H1 (cell line): ENCODE measurements at regions not wholly inside any gene's neighbourhood (a gene's known extent, or its start where the extent isn't known, plus 50 kb on each side); places are given as distances from the start of the nearest gene placed in this dataset.

Source experiments
- CTCF ChIA-PET: fragments of 300-600 bp; sonication (Branson Sonifier 250); formaldehyde crosslinking; loops from one replicate; lab custom pipeline; 2021; ENCODE audit not compliant: partially characterized antibody; lab: Charles Lee
- POLR2A ChIA-PET: fragments of 300-600 bp; sonication (Branson Sonifier 250); formaldehyde crosslinking; loops from one replicate; lab custom pipeline; 2021; ENCODE audit warnings: inconsistent platforms; ENCODE audit not compliant: partially characterized antibody; lab: Charles Lee
- DNase-seq, 2 experiments: peaks; one replicate each; pipeline versions ENCODE4 v3.0.0 to v3.0.0-alpha.2; 2010 to 2022; ENCODE audit warnings: low spot score in 2 of 2, low read depth in 1 of 2, mixed read lengths in 1 of 2
- FAIRE-seq: peaks from 2 replicates; lab custom pipeline; 2011; peaks lifted over from hg19 to GRCh38; lab: Jason Lieb, UNC
- H2AFZ ChIP-seq: 2 replicates; pipeline ENCODE4 v1.8.1; 2012; ENCODE audit warnings: low read length, inconsistent platforms
- H2AK5ac ChIP-seq: 2 replicates; pipeline ENCODE4 v1.6.1; 2013; ENCODE audit warnings: low read depth, low read length
- H2BK120ac ChIP-seq: replicated peaks from 2 replicates; pipeline ENCODE3; 2013; ENCODE audit warnings: low read depth, low read length, inconsistent platforms
- H2BK12ac ChIP-seq: 2 replicates; pipeline ENCODE4 v1.6.1; 2013; ENCODE audit warnings: low read depth, low read length
- H2BK15ac ChIP-seq: 2 replicates; pipeline ENCODE4 v1.6.1; 2013; ENCODE audit warnings: low read length
- H2BK20ac ChIP-seq: 2 replicates; pipeline ENCODE4 v1.6.1; 2013; ENCODE audit warnings: low read length
- H2BK5ac ChIP-seq: 2 replicates; pipeline ENCODE4 v1.6.1; 2013; ENCODE audit warnings: low read depth, low read length
- H3K14ac ChIP-seq: 2 replicates; pipeline ENCODE4 v1.6.1; 2013; ENCODE audit warnings: inconsistent platforms; ENCODE audit not compliant: insufficient read length
- H3K18ac ChIP-seq: 2 replicates; pipeline ENCODE4 v1.6.1; 2013; ENCODE audit warnings: low read length; ENCODE audit errors: extremely low read depth
- H3K23ac ChIP-seq: 2 replicates; pipeline ENCODE4 v1.6.1; 2013; ENCODE audit warnings: inconsistent platforms; ENCODE audit not compliant: insufficient read length
- H3K23me2 ChIP-seq: 2 replicates; pipeline ENCODE4 v1.6.1; 2013; ENCODE audit warnings: low read depth, low read length
- H3K27ac ChIP-seq: 2 replicates; pipeline ENCODE4 v1.6.1; 2011; ENCODE audit warnings: low read depth, low read length, inconsistent platforms
- H3K27me3 ChIP-seq, 4 experiments: replicated peaks in 1 of 4; 1 replicate in 1 of 4; 2 replicates in 3 of 4; pipeline versions ENCODE4 v1.6.1 to v1.8.1; 2011 to 2013; ENCODE audit warnings: low read length in 3 of 4, mild to moderate bottlenecking in 3 of 4, inconsistent platforms in 2 of 4, mixed read lengths in 2 of 4, moderate library complexity in 1 of 4; ENCODE audit not compliant: control insufficient read depth in 3 of 4, insufficient read depth in 3 of 4; ENCODE audit errors: extremely low read depth in 1 of 4
- H3K36me3 ChIP-seq, 4 experiments: 2 replicates each; pipeline versions ENCODE4 v1.6.1 to v1.8.1; 2011 to 2013; ENCODE audit warnings: mild to moderate bottlenecking in 4 of 4, low read length in 3 of 4, moderate library complexity in 2 of 4, control low read depth in 1 of 4, inconsistent platforms in 1 of 4; ENCODE audit not compliant: insufficient read depth in 4 of 4, control insufficient read depth in 2 of 4
- H3K4ac ChIP-seq: replicated peaks from 2 replicates; pipeline ENCODE3; 2013; ENCODE audit warnings: low read length, low read depth, mixed read lengths, inconsistent platforms; ENCODE audit not compliant: insufficient read length
- H3K4me1 ChIP-seq, 4 experiments: replicated peaks in 1 of 4; 1 replicate in 1 of 4; 2 replicates in 3 of 4; pipeline versions ENCODE4 v1.6.1 to v1.8.1; 2011 to 2013; ENCODE audit warnings: low read length in 3 of 4, inconsistent platforms in 2 of 4, mixed read lengths in 1 of 4; ENCODE audit not compliant: insufficient read depth in 4 of 4, control insufficient read depth in 3 of 4
- H3K4me2 ChIP-seq, 2 experiments: 2 replicates each; pipeline versions ENCODE4 v1.6.1 to v1.8.1; 2011 to 2013; ENCODE audit warnings: low read depth in 2 of 2, low read length in 2 of 2, control low read depth in 1 of 2, inconsistent platforms in 1 of 2, mild to moderate bottlenecking in 1 of 2; ENCODE audit not compliant: insufficient read depth in 1 of 2
- H3K4me3 ChIP-seq, 4 experiments: fragments of 200-600, 300-600 bp in 1 of 4; sonication (generic), shearing (Covaris generic), sonication (Bioruptor Twin) in 1 of 4; 2 replicates each; pipeline versions ENCODE4 v1.5.1 to v1.8.1; 2011 to 2016; ENCODE audit warnings: low read length in 4 of 4, low read depth in 3 of 4, control low read depth in 2 of 4, inconsistent platforms in 2 of 4, mild to moderate bottlenecking in 2 of 4, mixed read lengths in 1 of 4, moderate library complexity in 1 of 4; ENCODE audit not compliant: insufficient read depth in 2 of 4; ENCODE audit errors: extremely low read depth in 1 of 4
- H3K56ac ChIP-seq: replicated peaks from 2 replicates; pipeline ENCODE3; 2013; ENCODE audit warnings: low read depth, mild to moderate bottlenecking, mixed read lengths, low read length, inconsistent platforms; ENCODE audit not compliant: insufficient read length
- H3K79me1 ChIP-seq: 2 replicates; pipeline ENCODE4 v1.6.1; 2013; ENCODE audit warnings: low read depth, low read length, control low read depth
- H3K79me2 ChIP-seq, 2 experiments: 2 replicates each; pipeline versions ENCODE4 v1.6.1 to v1.8.1; 2012 to 2013; ENCODE audit warnings: low read length in 2 of 2, mild to moderate bottlenecking in 2 of 2, inconsistent platforms in 1 of 2; ENCODE audit not compliant: insufficient read depth in 2 of 2, control insufficient read depth in 1 of 2
- H3K9ac ChIP-seq, 4 experiments: replicated peaks in 1 of 4; 1 replicate in 1 of 4; 2 replicates in 3 of 4; pipeline versions ENCODE4 v1.6.1 to v1.8.1; 2011 to 2013; ENCODE audit warnings: low read depth in 3 of 4, low read length in 3 of 4, control low read depth in 2 of 4, mild to moderate bottlenecking in 2 of 4, moderate library complexity in 2 of 4, inconsistent platforms in 1 of 4; ENCODE audit errors: extremely low read depth in 1 of 4
- H3K9me3 ChIP-seq, 2 experiments: 2 replicates each; pipeline versions ENCODE4 v1.6.1 to v1.8.1; 2012 to 2013; ENCODE audit warnings: mild to moderate bottlenecking in 2 of 2, moderate library complexity in 2 of 2, control low read depth in 1 of 2, inconsistent platforms in 1 of 2, low read depth in 1 of 2, low read length in 1 of 2, mixed read lengths in 1 of 2; ENCODE audit not compliant: insufficient read depth in 2 of 2
- H4K20me1 ChIP-seq, 2 experiments: replicated peaks in 1 of 2; 2 replicates each; pipeline versions ENCODE3 to v1.8.1; 2011 to 2013; ENCODE audit warnings: inconsistent platforms in 2 of 2, low read length in 2 of 2, mild to moderate bottlenecking in 1 of 2; ENCODE audit not compliant: insufficient read depth in 2 of 2, control insufficient read depth in 1 of 2
- H4K5ac ChIP-seq: 2 replicates; pipeline ENCODE4 v1.6.1; 2013; ENCODE audit warnings: low read length, low read depth, mixed read lengths, inconsistent platforms; ENCODE audit not compliant: insufficient read length
- H4K8ac ChIP-seq: 2 replicates; pipeline ENCODE4 v1.8.0; 2013; ENCODE audit warnings: mild to moderate bottlenecking, moderate library complexity, low read length, inconsistent platforms; ENCODE audit not compliant: insufficient read depth; ENCODE audit errors: extremely low read depth
- H4K91ac ChIP-seq: replicated peaks from 2 replicates; pipeline ENCODE3; 2013; ENCODE audit warnings: low read length, mixed read lengths, inconsistent platforms; ENCODE audit not compliant: insufficient read length
- CEBPB ChIP-seq: IDR thresholded peaks from 2 replicates; pipeline ENCODE4 v1.6.1; 2012; ENCODE audit warnings: low read depth, low read length
- JUN ChIP-seq: IDR thresholded peaks from 2 replicates; pipeline ENCODE4 v1.6.1; 2011; ENCODE audit warnings: low read depth, mild to moderate bottlenecking, improper control_type of control experiment, low read length
- POU5F1 ChIP-seq: IDR thresholded peaks from 2 replicates; pipeline ENCODE4 v1.6.1; 2011; ENCODE audit warnings: low read depth, mild to moderate bottlenecking, low read length, moderate library complexity
- SIRT6 ChIP-seq: IDR thresholded peaks from one replicate; pipeline ENCODE4 v1.7.1; 2012; ENCODE audit warnings: low read length, inconsistent platforms
- WGBS, 2 experiments: shearing (Covaris generic) in 1 of 2; methylation state at CpG; one replicate each; pipeline versions ENCODE4 v1.1.6 to v1.1.7; 2013 to 2015; ENCODE audit warnings: low lambda C conversion rate in 2 of 2, mixed read lengths in 2 of 2, inconsistent platforms in 1 of 2, low coverage in 1 of 2, missing lambda C conversion rate in 1 of 2; ENCODE audit not compliant: insufficient replicate concordance in 2 of 2, insufficient coverage in 1 of 2, insufficient read length in 1 of 2; ENCODE audit errors: extremely low coverage in 1 of 2, missing lambda C conversion rate in 1 of 2; 5-methylcytosine and 5-hydroxymethylcytosine counted together

DNA sequence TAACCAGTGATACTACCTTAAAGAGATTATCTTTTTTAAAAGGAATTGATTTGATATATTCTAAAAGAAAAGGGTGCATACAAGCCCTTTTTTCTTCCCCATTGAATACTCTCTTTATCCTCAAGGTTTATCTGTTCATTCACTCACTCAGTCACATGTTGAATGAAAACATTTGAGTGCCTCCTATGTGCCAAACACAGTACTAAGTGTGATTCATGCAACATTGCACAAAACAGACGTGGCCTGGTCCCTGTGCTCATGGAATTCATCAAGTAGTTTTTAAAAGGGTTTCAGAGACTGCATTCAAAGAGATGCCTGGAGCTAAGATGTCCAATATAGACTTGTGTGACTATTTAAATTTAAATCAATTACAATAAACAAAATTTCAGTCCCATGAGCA, 462.2 kb upstream of the MDFIC2 start:
- no peaks in the 10 kb centered on the region for H4K20me1 ChIP-seq
- H2AK5ac ChIP-seq: no peak overlapping the region
- no peaks in the 10 kb centered on the region for H3K9me3 ChIP-seq
- H2AFZ ChIP-seq: no peak overlapping the region
- no peak overlapping the region for H4K8ac ChIP-seq
- no peaks in the 10 kb centered on the region for H3K79me2 ChIP-seq
- no peaks in the 10 kb centered on the region for H3K36me3 ChIP-seq
- DNase-seq (no peak), FAIRE-seq (no peak)
- H3K14ac ChIP-seq: no peak overlapping the region
- H2BK5ac ChIP-seq: no peak overlapping the region
- no peak overlapping the region for H3K9ac ChIP-seq
- H3K56ac ChIP-seq: no peak overlapping the region
- no peaks in the 10 kb centered on the region for H3K23me2 ChIP-seq
- H2BK12ac ChIP-seq: no peak overlapping the region
- H3K27ac ChIP-seq: no peak overlapping the region
- no peaks in the 10 kb centered on the region for H3K27me3 ChIP-seq
- H3K23ac ChIP-seq: no peak overlapping the region
- H2BK15ac ChIP-seq: no peak overlapping the region
- CTCF ChIA-PET: no interaction called here
- H3K18ac ChIP-seq: no peak overlapping the region
- WGBS, 2 experiments: 90% methylated on average over 1 of the region's 1 CpG; no CpG with 5 or more reads in 1 of the 2 experiments
- H3K4ac ChIP-seq: no peak overlapping the region
- H2BK120ac ChIP-seq: no peak overlapping the region
- no peak overlapping the region for H2BK20ac ChIP-seq
- H4K91ac ChIP-seq: no peak overlapping the region
- no peaks in the 10 kb centered on the region for H3K79me1 ChIP-seq
- H3K4me3 ChIP-seq: no peak overlapping the region
- POLR2A ChIA-PET: no interaction called here
- H3K4me1 ChIP-seq: no peaks in the 10 kb centered on the region; a peak in 1 of 7 replicates
- H4K5ac ChIP-seq: no peak overlapping the region
- H3K4me2 ChIP-seq: no peak overlapping the region
- TF ChIP-seq POU5F1 (no peak), JUN (no peak), SIRT6 (no peak), CEBPB (no peak)
